Endodermal cell (in vitro differentiated cells): ENCODE measurements at regions not wholly inside any gene's neighbourhood (a gene's known extent, or its start where the extent isn't known, plus 50 kb on each side); places are given as distances from the start of the nearest gene placed in this dataset.

Experiments used
- DNase-seq: peaks from one replicate; pipeline ENCODE4 v3.0.0-alpha.2; 2017
- H3K27ac ChIP-seq: 2 replicates; pipeline ENCODE4 v1.5.1; 2013; ENCODE audit warnings: mild to moderate bottlenecking, low read depth, low read length, moderate library complexity
- H3K27me3 ChIP-seq: 2 replicates; pipeline ENCODE4 v1.6.1; 2013; ENCODE audit warnings: mild to moderate bottlenecking, low read length, moderate library complexity; ENCODE audit not compliant: insufficient read depth, control insufficient read depth, poor library complexity, severe bottlenecking
- H3K36me3 ChIP-seq: 2 replicates; pipeline ENCODE4 v1.7.0; 2013; ENCODE audit warnings: mild to moderate bottlenecking, low read length, moderate library complexity; ENCODE audit not compliant: control insufficient read depth, insufficient read depth
- H3K4me1 ChIP-seq: one replicate; pipeline ENCODE4 v1.7.0; 2013; ENCODE audit warnings: low read length; ENCODE audit not compliant: control insufficient read depth, insufficient read depth
- H3K4me3 ChIP-seq: 2 replicates; pipeline ENCODE4 v1.5.1; 2013; ENCODE audit warnings: mild to moderate bottlenecking, low read length, moderate library complexity
- H3K9ac ChIP-seq: 2 replicates; pipeline ENCODE4 v1.6.1; 2013; ENCODE audit warnings: mild to moderate bottlenecking, low read length, moderate library complexity; ENCODE audit not compliant: poor library complexity, severe bottlenecking; ENCODE audit errors: extremely low read depth
- H3K9me3 ChIP-seq: 2 replicates; pipeline ENCODE4 v1.6.1; 2013; ENCODE audit warnings: mild to moderate bottlenecking, low read length, moderate library complexity; ENCODE audit not compliant: control insufficient read depth
- H3K27ac Mint-ChIP-seq: 2 replicates; pipeline ENCODE4 v1.8.0; 2020; ENCODE audit warnings: mixed read lengths
- H3K27me3 Mint-ChIP-seq: 2 replicates; pipeline ENCODE4 v1.8.0; 2021; ENCODE audit warnings: mild to moderate bottlenecking, mixed read lengths; ENCODE audit not compliant: insufficient read depth
- H3K36me3 Mint-ChIP-seq: 2 replicates; pipeline ENCODE4 v1.8.0; 2020; ENCODE audit warnings: low read depth, mixed read lengths
- H3K4me1 Mint-ChIP-seq: 2 replicates; pipeline ENCODE4 v1.8.0; 2020; ENCODE audit warnings: mixed read lengths
- H3K4me3 Mint-ChIP-seq: 2 replicates; pipeline ENCODE4 v1.8.0; 2020; ENCODE audit warnings: mild to moderate bottlenecking, moderate library complexity, mixed read lengths
- H3K9me3 Mint-ChIP-seq: 2 replicates; pipeline ENCODE4 v1.8.0; 2020; ENCODE audit warnings: mild to moderate bottlenecking, mixed read lengths
- WGBS, 2 experiments: methylation state at CpG; one replicate each; pipeline versions ENCODE4 v1.1.5 to v1.1.7; 2013; ENCODE audit warnings: missing lambda C conversion rate in 2 of 2, mixed read lengths in 1 of 2; ENCODE audit not compliant: insufficient coverage in 1 of 2, insufficient read length in 1 of 2; 5-methylcytosine and 5-hydroxymethylcytosine counted together
- TF ChIP-seq, protein P1 (sequence below): fragments of 200-600 bp; sonication (generic); conservative IDR thresholded peaks from 2 replicates; pipeline ENCODE4 v1.5.0; 2021; ENCODE audit warnings: antibody characterized with exemption, mild to moderate bottlenecking

DNA sequence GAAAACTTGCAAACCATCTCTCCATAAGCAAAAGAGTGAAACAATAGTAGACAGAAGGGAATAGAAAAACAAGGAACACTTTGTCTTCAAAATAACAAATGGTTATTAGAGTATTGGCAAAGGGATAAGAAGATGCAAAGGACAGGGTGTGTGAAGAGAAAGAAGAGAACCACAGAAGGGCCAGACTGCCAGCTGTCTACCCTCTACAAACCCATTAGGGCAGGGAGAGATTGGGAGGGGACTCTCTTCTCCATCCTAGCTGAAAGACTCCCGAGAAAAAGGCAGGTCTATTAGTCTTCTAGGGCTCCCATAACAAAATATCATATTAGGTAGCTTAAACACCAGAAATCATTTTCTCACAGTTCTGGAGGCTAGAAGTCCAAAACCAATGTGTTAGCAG lies 292.8 kb downstream of the PTBP2 start:
- Histone ChIP-seq H3K4me1 (peaks cover 4% of the 10 kb centered on the region), H3K36me3 (no peaks in the 10 kb centered on the region), H3K9ac (no peak overlapping the region), H3K4me3 (no peak overlapping the region), H3K27me3 (no peaks in the 10 kb centered on the region), H3K27ac (no peak overlapping the region), H3K9me3 (no peaks in the 10 kb centered on the region)
- no peak overlapping the region for H3K4me3 Mint-ChIP-seq
- H3K27ac Mint-ChIP-seq, result no peak overlapping the region
- H3K36me3 Mint-ChIP-seq, result no peaks in the 10 kb centered on the region
- TF ChIP-seq, protein P1, sequence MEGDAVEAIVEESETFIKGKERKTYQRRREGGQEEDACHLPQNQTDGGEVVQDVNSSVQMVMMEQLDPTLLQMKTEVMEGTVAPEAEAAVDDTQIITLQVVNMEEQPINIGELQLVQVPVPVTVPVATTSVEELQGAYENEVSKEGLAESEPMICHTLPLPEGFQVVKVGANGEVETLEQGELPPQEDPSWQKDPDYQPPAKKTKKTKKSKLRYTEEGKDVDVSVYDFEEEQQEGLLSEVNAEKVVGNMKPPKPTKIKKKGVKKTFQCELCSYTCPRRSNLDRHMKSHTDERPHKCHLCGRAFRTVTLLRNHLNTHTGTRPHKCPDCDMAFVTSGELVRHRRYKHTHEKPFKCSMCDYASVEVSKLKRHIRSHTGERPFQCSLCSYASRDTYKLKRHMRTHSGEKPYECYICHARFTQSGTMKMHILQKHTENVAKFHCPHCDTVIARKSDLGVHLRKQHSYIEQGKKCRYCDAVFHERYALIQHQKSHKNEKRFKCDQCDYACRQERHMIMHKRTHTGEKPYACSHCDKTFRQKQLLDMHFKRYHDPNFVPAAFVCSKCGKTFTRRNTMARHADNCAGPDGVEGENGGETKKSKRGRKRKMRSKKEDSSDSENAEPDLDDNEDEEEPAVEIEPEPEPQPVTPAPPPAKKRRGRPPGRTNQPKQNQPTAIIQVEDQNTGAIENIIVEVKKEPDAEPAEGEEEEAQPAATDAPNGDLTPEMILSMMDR, result no peak
- no peak for DNase-seq
- no peaks in the 10 kb centered on the region for H3K27me3 Mint-ChIP-seq
- peaks cover 8% of the 10 kb centered on the region for H3K4me1 Mint-ChIP-seq
- 100% methylated on average over 1 of the region's 1 CpG; no CpG with 5 or more reads in 1 of the 2 experiments for WGBS, 2 experiments
- no peaks in the 10 kb centered on the region for H3K9me3 Mint-ChIP-seq

DNA sequence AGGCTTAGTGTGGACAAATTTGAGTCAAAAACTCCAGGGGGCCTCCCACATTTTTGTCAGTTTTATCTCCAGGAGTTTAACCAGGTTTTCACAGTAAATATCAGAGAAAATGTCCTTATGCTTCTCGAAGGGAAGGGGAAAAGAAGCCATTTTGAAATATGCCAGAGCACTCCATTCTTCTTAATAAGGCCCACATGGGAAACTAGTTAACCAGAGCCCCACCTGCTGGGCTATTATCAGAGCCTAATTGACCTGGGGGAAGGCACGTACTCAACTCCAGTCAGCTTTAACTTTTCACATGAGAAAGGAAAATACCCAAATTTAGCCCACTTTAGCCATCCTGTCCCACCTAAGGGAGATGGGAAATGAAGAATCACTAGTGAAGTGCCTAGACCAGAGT lies 296.3 kb downstream of the PTBP2 start:
- no peaks in the 10 kb centered on the region for H3K9me3 Mint-ChIP-seq
- no peaks in the 10 kb centered on the region for H3K36me3 Mint-ChIP-seq
- Histone ChIP-seq H3K4me3 (no peak overlapping the region), H3K4me1 (peaks cover 4% of the 10 kb centered on the region), H3K9me3 (no peaks in the 10 kb centered on the region), H3K36me3 (no peaks in the 10 kb centered on the region), H3K27me3 (no peaks in the 10 kb centered on the region), H3K9ac (no peak overlapping the region), H3K27ac (no peak overlapping the region)
- no peaks in the 10 kb centered on the region for H3K27me3 Mint-ChIP-seq
- no peak overlapping the region for H3K4me3 Mint-ChIP-seq
- WGBS, 2 experiments, result 52 to 60% methylated on average over 1 to 2 of the region's 2 CpGs
- H3K4me1 Mint-ChIP-seq, result peaks cover 8% of the 10 kb centered on the region
- DNase-seq, result peak; percentile 78
- H3K27ac Mint-ChIP-seq, result peak overlapping the region; percentile 82
- TF ChIP-seq, protein P1, result peak; percentile 48
